H9 (cell line): ENCODE measurements at regions not wholly inside any gene's neighbourhood (a gene's known extent, or its start where the extent isn't known, plus 50 kb on each side); places are given as distances from the start of the nearest gene placed in this dataset.

Source experiments
- DNase-seq: peaks from one replicate; pipeline ENCODE4 v3.0.0-alpha.2; 2017
- H2AFZ ChIP-seq: one replicate; pipeline ENCODE4 v1.6.1; 2013; ENCODE audit warnings: mild to moderate bottlenecking, low read length, control low read depth, moderate library complexity
- H2AK5ac ChIP-seq: 2 replicates; pipeline ENCODE4 v1.6.1; 2013; ENCODE audit warnings: low read length, control low read depth, mixed read lengths; ENCODE audit not compliant: insufficient read length
- H2BK120ac ChIP-seq: one replicate; pipeline ENCODE4 v1.6.1; 2013; ENCODE audit warnings: low read depth, mild to moderate bottlenecking, low read length, control low read depth, inconsistent platforms; ENCODE audit not compliant: poor library complexity, severe bottlenecking
- H2BK12ac ChIP-seq: 2 replicates; pipeline ENCODE4 v1.6.1; 2013; ENCODE audit warnings: low read length, control low read depth, mixed read lengths, low read depth; ENCODE audit not compliant: insufficient read length
- H2BK15ac ChIP-seq: 2 replicates; pipeline ENCODE4 v1.6.1; 2013; ENCODE audit warnings: low read depth, low read length, control low read depth
- H2BK20ac ChIP-seq: one replicate; pipeline ENCODE4 v1.6.1; 2013; ENCODE audit warnings: low read depth, mild to moderate bottlenecking, low read length, control low read depth, inconsistent platforms; ENCODE audit not compliant: poor library complexity, severe bottlenecking
- H2BK5ac ChIP-seq: 2 replicates; pipeline ENCODE4 v1.6.1; 2013; ENCODE audit warnings: low read length, control low read depth, mixed read lengths; ENCODE audit not compliant: insufficient read length
- H3K14ac ChIP-seq: 2 replicates; pipeline ENCODE4 v1.6.1; 2013; ENCODE audit warnings: low read length, control low read depth; ENCODE audit not compliant: insufficient read depth
- H3K18ac ChIP-seq: 2 replicates; pipeline ENCODE4 v1.6.1; 2013; ENCODE audit warnings: low read depth, mild to moderate bottlenecking, mixed read lengths, low read length, control low read depth; ENCODE audit not compliant: insufficient read length
- H3K23ac ChIP-seq: 2 replicates; pipeline ENCODE4 v1.6.1; 2013; ENCODE audit warnings: low read length, control low read depth, mixed read lengths, low read depth; ENCODE audit not compliant: insufficient read length
- H3K23me2 ChIP-seq: 2 replicates; pipeline ENCODE4 v1.6.1; 2013; ENCODE audit warnings: low read depth, mild to moderate bottlenecking, mixed read lengths, low read length, control low read depth; ENCODE audit not compliant: insufficient read length, poor library complexity, severe bottlenecking
- H3K27ac ChIP-seq: 2 replicates; pipeline ENCODE4 v1.5.1; 2013; ENCODE audit warnings: low read length, control low read depth, mixed read lengths, low read depth; ENCODE audit not compliant: insufficient read length
- H3K27me3 ChIP-seq: 2 replicates; pipeline ENCODE4 v1.6.1; 2013; ENCODE audit warnings: low read length, control low read depth, inconsistent platforms; ENCODE audit not compliant: insufficient read depth
- H3K4ac ChIP-seq: 2 replicates; pipeline ENCODE4 v1.6.1; 2013; ENCODE audit warnings: low read depth, mild to moderate bottlenecking, control low read depth, inconsistent platforms, low read length, moderate library complexity
- H3K4me1 ChIP-seq: 2 replicates; pipeline ENCODE4 v1.6.1; 2013; ENCODE audit warnings: low read length, control low read depth, inconsistent platforms; ENCODE audit not compliant: insufficient read depth
- H3K4me2 ChIP-seq: 2 replicates; pipeline ENCODE4 v1.6.1; 2013; ENCODE audit warnings: low read length, control low read depth, mixed read lengths; ENCODE audit not compliant: insufficient read length, insufficient read depth
- H3K56ac ChIP-seq: 2 replicates; pipeline ENCODE4 v1.6.1; 2013; ENCODE audit warnings: low read depth, mild to moderate bottlenecking, mixed read lengths, low read length, control low read depth; ENCODE audit not compliant: insufficient read length
- H3K79me1 ChIP-seq: 2 replicates; pipeline ENCODE4 v1.6.1; 2013; ENCODE audit warnings: low read depth, mild to moderate bottlenecking, moderate library complexity, low read length, control low read depth, inconsistent platforms; ENCODE audit not compliant: insufficient read depth, poor library complexity, severe bottlenecking
- H3K79me2 ChIP-seq: 2 replicates; pipeline ENCODE4 v1.6.1; 2013; ENCODE audit warnings: low read length, control low read depth, inconsistent platforms; ENCODE audit not compliant: insufficient read depth
- H3K9ac ChIP-seq: 2 replicates; pipeline ENCODE4 v1.6.1; 2013; ENCODE audit warnings: low read length, control low read depth, mixed read lengths; ENCODE audit not compliant: insufficient read length; ENCODE audit errors: extremely low read depth
- H3K9me3 ChIP-seq: one replicate; pipeline ENCODE4 v1.6.1; 2013; ENCODE audit warnings: low read depth, low read length, inconsistent platforms; ENCODE audit not compliant: control insufficient read depth
- H3T11ph ChIP-seq: one replicate; pipeline ENCODE4 v1.6.1; 2013; ENCODE audit warnings: mild to moderate bottlenecking, low read length, control low read depth, inconsistent platforms
- H4K20me1 ChIP-seq: one replicate; pipeline ENCODE4 v1.6.1; 2013; ENCODE audit not compliant: control insufficient read depth, insufficient read length, insufficient read depth
- H4K5ac ChIP-seq: 2 replicates; pipeline ENCODE4 v1.6.1; 2013; ENCODE audit warnings: low read depth, mild to moderate bottlenecking, mixed read lengths, low read length, control low read depth; ENCODE audit not compliant: insufficient read length
- H4K8ac ChIP-seq: replicated peaks from 2 replicates; pipeline ENCODE4 v1.6.1; 2013; ENCODE audit warnings: low read length, control low read depth, mixed read lengths, low read depth; ENCODE audit not compliant: insufficient read length
- H4K91ac ChIP-seq: 2 replicates; pipeline ENCODE4 v1.6.1; 2013; ENCODE audit warnings: low read depth, mild to moderate bottlenecking, moderate library complexity, mixed read lengths, low read length, control low read depth; ENCODE audit not compliant: insufficient read length
- H3K27ac Mint-ChIP-seq, 3 experiments: 2 replicates in 2 of 3; 3 replicates in 1 of 3; pipeline ENCODE4 v1.8.0; 2020 to 2021; ENCODE audit warnings: mixed read lengths in 3 of 3, mild to moderate bottlenecking in 1 of 3, moderate library complexity in 1 of 3
- H3K27me3 Mint-ChIP-seq: 2 replicates; pipeline ENCODE4 v1.8.0; 2021; ENCODE audit warnings: low read depth, mild to moderate bottlenecking, moderate library complexity, mixed read lengths
- H3K36me3 Mint-ChIP-seq, 3 experiments: 2 replicates in 2 of 3; 3 replicates in 1 of 3; pipeline ENCODE4 v1.8.0; 2020 to 2021; ENCODE audit warnings: low read depth in 3 of 3, mixed read lengths in 3 of 3; ENCODE audit not compliant: insufficient read depth in 1 of 3
- H3K4me1 Mint-ChIP-seq, 2 experiments: 2 replicates each; pipeline ENCODE4 v1.8.0; 2020; ENCODE audit warnings: mixed read lengths in 2 of 2
- H3K4me3 Mint-ChIP-seq, 2 experiments: 2 replicates in 1 of 2; 3 replicates in 1 of 2; pipeline ENCODE4 v1.8.0; 2020 to 2021; ENCODE audit warnings: mild to moderate bottlenecking in 2 of 2, mixed read lengths in 2 of 2, moderate library complexity in 1 of 2
- H3K9me3 Mint-ChIP-seq, 2 experiments: 2 replicates in 1 of 2; 3 replicates in 1 of 2; pipeline ENCODE4 v1.8.0; 2020; ENCODE audit warnings: mild to moderate bottlenecking in 2 of 2, mixed read lengths in 2 of 2, moderate library complexity in 1 of 2
- CTCF ChIP-seq: fragments of 200-600 bp; sonication (generic); conservative IDR thresholded peaks from 3 replicates; pipeline ENCODE4 v1.8.0; 2021; ENCODE audit warnings: antibody characterized with exemption, mild to moderate bottlenecking
- WGBS: extraction: QIAGEN DNeasy Blood & Tissue Kit; methylation state at CpG from one replicate; pipeline ENCODE4 v1.1.7; 2013; ENCODE audit warnings: missing lambda C conversion rate, low lambda C conversion rate, mixed read lengths; ENCODE audit not compliant: insufficient read length; ENCODE audit errors: extremely low coverage; 5-methylcytosine and 5-hydroxymethylcytosine counted together

DNA sequence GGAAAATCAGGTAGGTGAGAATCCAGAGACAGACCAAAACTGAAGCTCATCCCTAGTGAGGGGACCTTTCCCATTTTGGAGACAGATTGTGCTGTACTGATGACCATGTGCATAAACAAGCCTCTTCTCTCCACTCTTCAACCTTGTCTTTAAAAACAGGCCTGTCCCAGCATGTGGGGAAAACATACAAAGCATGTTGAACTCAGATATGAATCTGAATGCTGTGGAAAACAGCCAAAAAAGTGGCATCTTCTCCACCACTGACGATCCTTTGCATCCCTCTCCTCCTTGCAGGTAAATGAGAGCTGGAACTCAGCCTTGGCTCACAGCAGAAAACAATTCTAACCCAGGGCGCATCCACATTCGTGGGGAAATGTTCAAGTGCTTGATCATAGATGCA is 123.7 kb upstream of the FOXQ1 start:
- Mint-ChIP-seq H3K27me3 (peaks cover 4% of the 10 kb centered on the region; the same call in 1 of the 2 replicates), H3K27ac (no peak overlapping the region), H3K4me1 (peaks cover 0 to 4% of the 10 kb centered on the region in 2 experiments; a peak in 1 of 4 replicates), H3K36me3 (no peaks in the 10 kb centered on the region), H3K4me3 (no peak overlapping the region), H3K9me3 (no peaks in the 10 kb centered on the region; a peak in 1 of 5 replicates)
- no peaks in the 10 kb centered on the region for H3K27me3 ChIP-seq
- no CpG with 5 or more reads among the region's 3 CpGs for WGBS
- no peaks in the 10 kb centered on the region for H3K79me2 ChIP-seq
- no peak overlapping the region for H2AK5ac ChIP-seq
- H2BK20ac ChIP-seq = no peak overlapping the region
- H3K14ac ChIP-seq = no peak overlapping the region
- no peak overlapping the region for H4K91ac ChIP-seq
- no peaks in the 10 kb centered on the region for H3K79me1 ChIP-seq
- H4K5ac ChIP-seq = no peak overlapping the region
- H3K18ac ChIP-seq = no peak overlapping the region
- no peak for DNase-seq
- no peaks in the 10 kb centered on the region for H3K23me2 ChIP-seq
- H2BK120ac ChIP-seq = no peak overlapping the region
- H3K23ac ChIP-seq = no peak overlapping the region
- H2BK15ac ChIP-seq = no peak overlapping the region
- no peak overlapping the region for H3K4me2 ChIP-seq
- H2BK5ac ChIP-seq = no peak overlapping the region
- H2AFZ ChIP-seq = no peak overlapping the region
- no peaks in the 10 kb centered on the region for H3K9me3 ChIP-seq
- no peak overlapping the region for H2BK12ac ChIP-seq
- no peak overlapping the region for H3K56ac ChIP-seq
- no peaks in the 10 kb centered on the region for H3K4me1 ChIP-seq
- no peak for TF ChIP-seq CTCF
- H3K27ac ChIP-seq = no peak overlapping the region
- no peaks in the 10 kb centered on the region for H4K20me1 ChIP-seq
- no peak overlapping the region for H4K8ac ChIP-seq
- H3K9ac ChIP-seq = no peak overlapping the region
- H3K4ac ChIP-seq = no peak overlapping the region
- no peak overlapping the region for H3T11ph ChIP-seq
